GM18867 (cell line): ENCODE measurements at regions not wholly inside any gene's neighbourhood (a gene's known extent, or its start where the extent isn't known, plus 50 kb on each side); places are given as distances from the start of the nearest gene placed in this dataset.
"Not testable (repeated sequence)": the region's sequence is repeated elsewhere in the genome, so short reads cannot be mapped to it uniquely, and the experiment has no call there.

Experiments
- ATAC-seq: cut with Tn5 transposase; IDR thresholded peaks from one replicate; pipeline ENCODE4 v1.9.1; 2021; ENCODE audit warnings: mild to moderate bottlenecking, moderate library complexity; ENCODE audit not compliant: unreplicated experiment

DNA sequence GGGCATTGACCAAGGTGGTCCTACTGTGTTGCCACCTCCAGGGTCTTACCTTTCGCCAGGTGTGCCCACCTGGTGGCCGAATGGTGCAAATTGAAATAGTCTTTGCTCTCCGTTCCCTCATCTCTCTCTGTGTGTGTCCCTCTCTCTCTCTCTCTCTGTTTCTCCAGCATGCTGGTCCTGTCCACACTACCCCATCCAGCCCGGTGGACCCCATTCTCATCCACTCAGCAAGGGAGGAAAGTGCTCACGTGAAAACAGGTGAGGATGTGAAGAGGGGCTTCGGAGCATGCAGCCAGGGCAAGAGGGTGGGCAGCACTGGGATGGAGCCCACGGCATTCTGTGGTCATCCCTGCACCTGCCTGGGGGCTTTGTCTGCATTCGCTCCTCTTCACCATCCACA is 150.1 kb downstream of the CRLF2 start:
- no peak for ATAC-seq

- ATAC-seq, result no peak
Measured at GRCh38 chrX:1060562-1060960, 151.9 kb downstream of the CRLF2 start.

GRCh38 chrX:1059576-1060561 is 152.6 kb downstream of the CRLF2 start:
- ATAC-seq, result no peak

DNA sequence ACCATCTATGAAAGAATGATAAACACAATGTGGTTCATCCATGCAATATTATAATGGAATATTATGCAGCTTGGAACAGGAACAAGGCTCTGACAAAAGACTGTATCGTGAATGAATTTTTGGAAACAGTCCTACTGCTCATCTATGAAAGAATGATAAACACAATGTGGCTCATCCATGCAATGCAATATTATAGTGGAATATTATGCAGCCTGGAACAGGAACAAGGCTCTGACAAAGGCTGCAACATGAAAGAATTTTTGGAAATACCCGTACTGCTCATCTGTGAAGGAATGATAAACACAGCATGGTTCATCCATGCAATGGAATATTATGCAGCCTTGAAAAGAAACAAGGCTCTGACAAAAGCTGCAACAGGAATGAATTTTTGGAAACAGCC is 158.8 kb downstream of the CRLF2 start:
- ATAC-seq, result not testable (repeated sequence)

GRCh38 chrX:1053072-1053471 is 159.4 kb downstream of the CRLF2 start:
- ATAC-seq, result no peak

DNA sequence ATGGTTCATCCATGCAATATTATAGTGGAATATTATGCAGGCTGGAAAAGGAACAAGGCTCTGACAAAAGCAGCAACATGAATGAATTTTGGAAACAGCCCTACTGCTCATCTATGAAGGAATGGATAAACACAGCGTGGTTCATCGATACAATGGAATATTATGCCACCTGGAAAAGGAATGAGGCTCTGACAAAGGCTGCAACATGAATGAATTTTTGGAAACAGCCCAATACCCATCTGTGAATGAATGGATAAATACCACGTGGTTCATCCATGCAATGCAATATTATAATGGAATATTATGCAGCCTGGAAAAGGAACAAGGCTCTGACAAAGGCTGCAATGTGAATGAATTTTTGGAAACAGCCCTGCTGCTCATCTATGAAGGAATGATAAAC is 160.4 kb downstream of the CRLF2 start:
- ATAC-seq, result no peak

- ATAC-seq, result no peak
Measured at GRCh38 chrX:1051421-1051820, 161.0 kb downstream of the CRLF2 start.

- ATAC-seq, result no peak
Measured at GRCh38 chrX:1045680-1046314, 166.7 kb downstream of the CRLF2 start.

GRCh38 chrX:1041091-1041490 is 171.4 kb downstream of the CRLF2 start:
- ATAC-seq, result no peak

- not testable (repeated sequence) for ATAC-seq
Measured at GRCh38 chrX:1035931-1036330, 176.5 kb downstream of the CRLF2 start.

DNA sequence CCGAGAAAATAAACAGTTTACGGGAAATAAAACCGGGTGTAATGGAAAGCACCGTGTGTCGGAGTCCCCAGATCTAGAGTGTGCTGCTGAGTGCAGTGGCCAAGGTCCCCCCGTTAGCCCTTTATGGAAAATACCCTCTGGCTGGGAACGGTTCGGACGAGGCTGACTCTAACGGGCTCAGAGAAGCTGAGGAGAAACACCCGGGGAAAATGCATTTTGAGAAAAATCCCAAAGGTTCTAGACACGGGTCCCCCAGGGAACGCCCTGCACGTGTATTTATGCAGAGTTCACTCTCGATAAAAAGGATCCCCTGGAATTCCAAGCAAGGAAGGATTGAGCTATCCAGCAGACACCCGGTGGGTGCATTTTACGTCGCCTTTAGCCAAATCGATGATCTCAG is 177.2 kb downstream of the CRLF2 start:
- ATAC-seq, result no peak

- ATAC-seq, result no peak
Measured at GRCh38 chrX:1034717-1035116, 177.7 kb downstream of the CRLF2 start.

DNA sequence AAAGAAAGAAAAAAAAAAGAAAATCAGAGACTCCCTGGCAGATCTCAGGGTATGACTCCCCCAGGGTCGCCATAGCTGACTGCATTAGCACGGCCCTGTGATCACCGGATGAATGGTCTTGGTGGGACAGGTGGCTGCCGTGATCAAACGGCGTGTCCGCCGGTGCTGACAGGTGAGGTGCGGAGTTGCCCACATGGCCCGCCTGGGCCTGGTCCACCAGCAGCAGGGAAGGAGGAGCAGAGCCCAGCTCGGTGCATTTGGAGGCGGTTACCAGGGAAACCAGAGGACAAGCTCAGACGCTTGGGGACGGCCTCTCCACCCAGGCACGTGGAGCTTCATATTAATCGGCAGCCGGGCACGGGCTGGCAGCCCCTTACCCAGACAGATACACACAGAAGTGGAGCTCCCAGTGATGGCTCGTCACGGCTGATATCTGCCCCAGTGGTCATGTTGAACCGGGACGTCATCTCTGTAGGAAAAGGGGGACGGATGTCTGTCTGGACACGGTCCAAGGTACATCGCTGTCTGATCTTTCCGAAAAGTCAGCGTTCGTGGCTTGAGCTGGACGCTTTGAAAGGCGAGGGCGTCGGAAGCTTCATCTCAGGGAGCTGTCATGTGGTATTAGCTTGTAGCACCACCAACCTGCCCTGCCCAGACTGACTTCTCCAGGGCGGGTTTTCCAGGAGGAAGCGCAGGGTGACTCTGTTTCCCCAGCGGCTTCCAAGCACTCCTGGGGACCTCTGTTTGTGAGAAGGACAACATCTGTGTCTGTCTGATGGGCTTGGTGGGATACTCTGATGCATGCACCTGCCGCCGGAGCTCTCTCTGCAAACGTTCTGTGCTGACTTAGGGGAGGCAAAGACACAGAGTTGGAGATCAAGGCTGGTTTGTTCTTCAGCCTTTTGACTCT is 180.7 kb downstream of the CRLF2 start:
- ATAC-seq, result no peak

DNA sequence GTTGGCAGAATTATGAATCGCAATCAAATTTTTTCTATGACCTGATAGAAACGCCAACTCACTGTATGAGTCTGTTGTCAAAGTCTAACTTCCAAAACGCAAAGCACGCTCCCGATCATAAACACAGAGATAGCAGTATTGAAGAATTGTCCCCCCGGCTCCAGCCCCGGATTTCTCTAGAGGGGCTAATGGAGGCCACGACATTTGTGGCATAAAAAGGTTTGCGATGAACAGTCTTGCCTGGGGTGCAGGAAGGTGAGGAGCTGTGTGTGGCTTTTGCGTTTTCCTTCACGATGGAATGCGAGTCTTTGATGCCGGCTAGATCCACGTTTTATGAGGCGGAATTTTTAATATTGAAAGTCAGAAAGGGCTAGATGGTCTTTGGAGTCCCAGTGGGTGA is 183.0 kb downstream of the CRLF2 start:
- ATAC-seq, result no peak

- no peak for ATAC-seq
Measured at GRCh38 chrX:1027680-1028079, 184.8 kb downstream of the CRLF2 start.

GRCh38 chrX:1027133-1027532 is 185.3 kb downstream of the CRLF2 start:
- no peak for ATAC-seq

- ATAC-seq, result no peak
Measured at GRCh38 chrX:1026263-1027015, 186.0 kb downstream of the CRLF2 start.

DNA sequence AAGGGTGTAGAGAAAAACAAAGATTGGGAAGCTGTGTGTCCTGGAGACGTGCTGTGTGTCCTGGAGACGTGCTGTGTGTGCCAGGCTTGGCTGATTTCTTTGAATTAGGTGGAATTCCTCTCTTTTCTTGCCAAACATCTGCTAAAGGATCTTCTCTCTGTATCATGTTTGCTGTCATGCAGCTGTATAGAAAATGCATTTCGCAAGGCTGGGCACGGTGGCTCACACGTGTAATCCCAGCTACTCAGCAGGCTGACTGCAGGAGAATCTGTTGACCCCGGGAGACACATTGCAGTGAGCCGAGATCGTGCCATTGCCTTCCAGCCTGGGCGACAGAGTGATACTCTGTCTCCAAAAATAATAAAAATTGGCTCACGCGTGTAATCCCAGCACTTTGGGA is 187.0 kb downstream of the CRLF2 start:
- no peak for ATAC-seq

GRCh38 chrX:1023676-1024075 is 188.8 kb downstream of the CRLF2 start:
- ATAC-seq, result no peak

- not testable (repeated sequence) for ATAC-seq
Measured at GRCh38 chrX:1021314-1021993, 191.0 kb downstream of the CRLF2 start.
